Karpas-422 (cell line): ENCODE measurements at regions not wholly inside any gene's neighbourhood (a gene's known extent, or its start where the extent isn't known, plus 50 kb on each side); places are given as distances from the start of the nearest gene placed in this dataset.

Experiments used
- DNase-seq: peaks from one replicate; pipeline ENCODE4 v3.0.0-alpha.2; 2015
- H2AFZ ChIP-seq: fragments of 200-600 bp; sonication (generic); 2 replicates; pipeline ENCODE4 v1.6.1; 2014; ENCODE audit warnings: antibody characterized with exemption, low read length, mixed read lengths
- H3K27ac ChIP-seq: fragments of 200-600 bp; sonication (generic); 2 replicates; pipeline ENCODE4 v1.5.1; 2014; ENCODE audit warnings: mild to moderate bottlenecking, low read length, moderate library complexity
- H3K27me3 ChIP-seq: fragments of 200-600 bp; sonication (generic); 2 replicates; pipeline ENCODE4 v1.6.1; 2014; ENCODE audit warnings: low read length, mixed read lengths
- H3K36me3 ChIP-seq: fragments of 200-600 bp; sonication (generic); 2 replicates; pipeline ENCODE4 v1.6.1; 2014; ENCODE audit warnings: low read length, mixed read lengths; ENCODE audit not compliant: insufficient read depth
- H3K4me1 ChIP-seq: fragments of 200-600 bp; sonication (generic); 2 replicates; pipeline ENCODE4 v1.6.1; 2014; ENCODE audit warnings: mild to moderate bottlenecking, low read length, mixed read lengths
- H3K4me2 ChIP-seq: fragments of 200-600 bp; sonication (generic); 2 replicates; pipeline ENCODE4 v1.6.1; 2014; ENCODE audit warnings: low read length, low read depth, mild to moderate bottlenecking; ENCODE audit not compliant: poor library complexity, severe bottlenecking
- H3K4me3 ChIP-seq: fragments of 200-600 bp; sonication (generic); 2 replicates; pipeline ENCODE4 v1.5.1; 2014; ENCODE audit warnings: mild to moderate bottlenecking, antibody characterized with exemption, low read length, mixed read lengths
- H3K79me2 ChIP-seq: fragments of 200-600 bp; sonication (generic); 2 replicates; pipeline ENCODE4 v1.6.1; 2014; ENCODE audit warnings: mild to moderate bottlenecking, low read length, mixed read lengths
- H3K9ac ChIP-seq: fragments of 200-600 bp; sonication (generic); 2 replicates; pipeline ENCODE4 v1.6.0; 2014; ENCODE audit warnings: low read length
- H3K9me2 ChIP-seq: fragments of 200-600 bp; sonication (generic), shearing (Covaris generic); replicated peaks from 2 replicates; pipeline ENCODE4 v1.6.0; 2014; ENCODE audit warnings: mild to moderate bottlenecking, low read length, moderate library complexity; ENCODE audit not compliant: insufficient read depth
- H3K9me3 ChIP-seq: fragments of 300-700, 200-600 bp; sonication (generic); 2 replicates; pipeline ENCODE4 v1.6.1; 2014; ENCODE audit warnings: low read length, mixed read lengths
- H4K20me1 ChIP-seq: fragments of 200-600 bp; sonication (generic); 2 replicates; pipeline ENCODE4 v1.6.1; 2014; ENCODE audit warnings: mild to moderate bottlenecking, antibody characterized with exemption, low read length, low read depth; ENCODE audit not compliant: insufficient read depth

DNA sequence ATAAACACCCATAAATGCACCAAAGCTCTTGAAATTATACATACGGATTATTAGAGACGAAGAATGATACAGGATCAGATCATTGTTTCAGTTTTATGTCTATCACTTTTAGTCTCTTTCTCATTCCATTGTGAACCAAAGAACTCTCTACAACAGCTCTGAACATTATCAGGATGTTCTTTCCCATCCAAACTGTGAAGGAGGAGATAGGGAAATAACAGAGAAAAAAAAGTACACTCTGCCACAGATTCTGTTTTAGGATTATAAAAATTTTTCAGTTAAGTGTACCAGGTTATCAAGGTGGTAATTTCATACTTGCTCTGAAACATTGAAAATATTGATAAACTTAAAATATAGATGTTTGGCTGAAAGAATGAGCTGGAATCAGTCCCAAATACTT, 270.9 kb downstream of the MZT1 start:
- H3K27me3 ChIP-seq: no peaks in the 10 kb centered on the region
- no peaks in the 10 kb centered on the region for H3K79me2 ChIP-seq
- no peaks in the 10 kb centered on the region for H3K9me3 ChIP-seq
- no peak overlapping the region for H2AFZ ChIP-seq
- no peak overlapping the region for H3K4me3 ChIP-seq
- H4K20me1 ChIP-seq: no peaks in the 10 kb centered on the region
- no peak for DNase-seq
- H3K4me2 ChIP-seq: no peak overlapping the region
- H3K4me1 ChIP-seq: no peaks in the 10 kb centered on the region
- no peaks in the 10 kb centered on the region for H3K9me2 ChIP-seq
- no peaks in the 10 kb centered on the region for H3K36me3 ChIP-seq
- no peak overlapping the region for H3K27ac ChIP-seq
- no peak overlapping the region for H3K9ac ChIP-seq

DNA sequence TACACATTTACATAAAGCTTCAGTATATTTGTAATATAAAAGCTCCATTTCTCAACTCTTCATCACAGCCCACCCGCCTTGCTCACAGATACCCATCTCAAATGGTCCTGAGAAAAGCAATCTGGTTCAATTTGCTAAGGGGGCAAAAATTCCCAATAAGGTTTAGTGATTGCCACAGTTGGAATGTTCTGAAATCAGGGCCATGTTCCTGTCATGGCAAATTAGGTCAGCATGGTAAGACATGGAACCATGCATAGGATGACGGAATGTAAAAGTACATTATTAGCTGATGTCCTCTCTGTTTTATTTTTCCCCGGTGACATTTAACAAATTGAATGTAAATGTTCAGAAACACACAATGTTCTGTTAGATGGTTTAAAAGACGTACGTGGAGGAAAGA, 274.3 kb downstream of the MZT1 start:
- Histone ChIP-seq H3K79me2 (no peaks in the 10 kb centered on the region), H3K9ac (no peak overlapping the region), H3K4me2 (no peak overlapping the region), H3K9me2 (no peaks in the 10 kb centered on the region), H2AFZ (no peak overlapping the region), H4K20me1 (no peaks in the 10 kb centered on the region), H3K27me3 (no peaks in the 10 kb centered on the region), H3K27ac (no peak overlapping the region), H3K36me3 (no peaks in the 10 kb centered on the region), H3K4me1 (no peaks in the 10 kb centered on the region), H3K9me3 (no peaks in the 10 kb centered on the region; the same call in 1 of the 2 replicates), H3K4me3 (no peak overlapping the region)
- no peak for DNase-seq

- Histone ChIP-seq H3K9ac (no peak overlapping the region), H3K27me3 (no peaks in the 10 kb centered on the region), H3K36me3 (no peaks in the 10 kb centered on the region), H4K20me1 (no peaks in the 10 kb centered on the region), H3K4me2 (no peak overlapping the region), H3K4me1 (no peaks in the 10 kb centered on the region), H3K9me2 (no peaks in the 10 kb centered on the region), H3K27ac (no peak overlapping the region), H2AFZ (no peak overlapping the region), H3K9me3 (no peaks in the 10 kb centered on the region; the same call in 1 of the 2 replicates), H3K4me3 (no peak overlapping the region), H3K79me2 (no peaks in the 10 kb centered on the region)
- DNase-seq: no peak
These were observed 279.3 kb downstream of the MZT1 start for GRCh38 chr13:72448082-72448481.

DNA sequence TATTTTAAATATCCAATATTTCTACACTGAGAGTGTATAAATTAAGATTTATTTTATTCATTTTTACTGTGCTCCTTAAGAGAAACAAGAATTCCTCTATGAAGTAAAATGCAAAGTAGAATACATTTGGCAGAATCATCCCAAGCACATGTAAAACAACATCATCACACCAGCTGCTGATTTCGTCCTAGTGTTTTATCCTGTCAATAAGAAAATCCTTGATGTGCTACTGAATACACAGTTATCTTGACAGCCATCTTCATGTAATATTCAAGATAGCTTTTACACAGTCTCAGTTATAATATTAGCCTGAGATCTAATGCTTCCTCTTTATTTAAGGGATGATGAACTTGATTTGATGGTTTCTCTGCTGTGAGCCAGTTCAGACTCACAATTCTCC, 282.4 kb downstream of the MZT1 start:
- no peaks in the 10 kb centered on the region for H3K27me3 ChIP-seq
- no peaks in the 10 kb centered on the region; the same call in 1 of the 2 replicates for H3K9me3 ChIP-seq
- no peak overlapping the region for H3K27ac ChIP-seq
- H4K20me1 ChIP-seq: no peaks in the 10 kb centered on the region
- H2AFZ ChIP-seq: no peak overlapping the region
- H3K4me2 ChIP-seq: no peak overlapping the region
- DNase-seq: no peak
- no peaks in the 10 kb centered on the region for H3K4me1 ChIP-seq
- H3K36me3 ChIP-seq: no peaks in the 10 kb centered on the region
- no peak overlapping the region for H3K4me3 ChIP-seq
- H3K79me2 ChIP-seq: no peaks in the 10 kb centered on the region
- no peak overlapping the region for H3K9ac ChIP-seq
- H3K9me2 ChIP-seq: no peaks in the 10 kb centered on the region

DNA sequence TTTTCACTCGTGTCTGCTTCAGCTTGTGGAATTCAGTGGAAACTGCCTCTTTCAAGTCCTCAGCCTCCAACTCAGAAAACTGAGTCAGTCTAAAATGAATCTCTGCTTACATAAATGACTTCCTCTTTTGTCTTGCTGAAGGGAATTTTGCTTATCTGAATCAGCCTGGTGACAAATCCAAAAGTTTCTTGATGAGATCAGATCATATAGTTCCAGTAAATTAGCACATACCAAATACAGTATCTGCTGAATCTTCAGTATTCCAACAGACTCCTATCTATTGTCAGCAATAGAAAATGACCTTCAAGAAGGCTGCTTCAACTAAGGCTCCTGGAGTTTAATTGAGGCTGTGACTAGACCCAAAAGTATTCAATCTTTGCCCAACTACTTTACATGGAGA, 290.0 kb downstream of the MZT1 start:
- no peak for DNase-seq

GRCh38 chr13:72435251-72435650, 292.2 kb downstream of the MZT1 start:
- H2AFZ ChIP-seq: no peak overlapping the region
- no peaks in the 10 kb centered on the region for H3K4me1 ChIP-seq
- no peaks in the 10 kb centered on the region for H3K79me2 ChIP-seq
- no peaks in the 10 kb centered on the region for H3K36me3 ChIP-seq
- no peak overlapping the region for H3K27ac ChIP-seq
- H3K4me3 ChIP-seq: no peak overlapping the region
- no peaks in the 10 kb centered on the region for H3K27me3 ChIP-seq
- H3K9me3 ChIP-seq: no peaks in the 10 kb centered on the region
- no peak overlapping the region for H3K9ac ChIP-seq
- H4K20me1 ChIP-seq: no peaks in the 10 kb centered on the region
- DNase-seq: no peak
- no peak overlapping the region for H3K4me2 ChIP-seq
- H3K9me2 ChIP-seq: no peaks in the 10 kb centered on the region

More for the DNA sequence above, 290.0 kb downstream of the MZT1 start:
- Histone ChIP-seq H3K27ac (no peak overlapping the region), H4K20me1 (no peaks in the 10 kb centered on the region), H3K4me1 (no peaks in the 10 kb centered on the region), H2AFZ (no peak overlapping the region), H3K4me3 (no peak overlapping the region), H3K79me2 (no peaks in the 10 kb centered on the region), H3K4me2 (no peak overlapping the region), H3K9ac (no peak overlapping the region), H3K9me3 (no peaks in the 10 kb centered on the region), H3K9me2 (no peaks in the 10 kb centered on the region), H3K27me3 (no peaks in the 10 kb centered on the region), H3K36me3 (no peaks in the 10 kb centered on the region)

DNA sequence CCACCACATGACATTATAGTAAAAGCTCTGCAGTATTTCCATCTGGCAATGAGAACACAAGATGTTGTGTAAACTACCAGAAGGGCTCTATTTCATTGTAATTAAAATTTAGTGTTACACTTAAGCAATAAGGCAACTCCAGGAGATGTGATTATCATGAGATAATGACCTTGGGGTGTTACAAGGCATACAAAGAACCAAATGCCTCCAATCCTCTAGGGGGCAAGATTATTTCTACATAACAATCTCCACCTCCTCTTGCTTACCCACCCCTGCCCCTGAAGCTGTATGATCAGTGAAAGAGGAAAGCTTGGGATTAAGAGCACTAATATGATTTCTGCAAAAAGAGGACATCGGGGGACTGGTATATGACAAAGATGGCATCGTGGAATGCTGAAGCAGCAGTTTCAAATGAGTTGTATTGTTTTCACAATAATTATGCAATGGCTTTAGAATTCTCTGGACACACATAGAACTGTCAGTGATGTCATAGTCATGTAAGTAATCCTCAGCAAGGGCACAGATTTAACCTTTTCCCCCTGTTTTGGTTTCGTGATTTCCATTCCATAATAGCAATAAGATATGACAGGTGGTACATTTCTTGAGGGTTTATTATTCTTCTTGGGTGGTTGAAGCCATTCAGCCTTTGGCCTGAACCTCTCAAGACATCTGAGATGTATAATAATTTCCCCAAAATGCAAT, 295.3 kb downstream of the MZT1 start:
- Histone ChIP-seq H3K27ac (no peak overlapping the region), H2AFZ (no peak overlapping the region), H3K9me3 (no peaks in the 10 kb centered on the region), H3K4me3 (no peak overlapping the region), H3K4me1 (no peaks in the 10 kb centered on the region), H4K20me1 (no peaks in the 10 kb centered on the region), H3K27me3 (no peaks in the 10 kb centered on the region), H3K36me3 (no peaks in the 10 kb centered on the region), H3K79me2 (no peaks in the 10 kb centered on the region), H3K9me2 (no peaks in the 10 kb centered on the region), H3K9ac (no peak overlapping the region), H3K4me2 (no peak overlapping the region)
- DNase-seq: no peak

- Histone ChIP-seq H3K9me2 (no peaks in the 10 kb centered on the region), H3K4me1 (no peaks in the 10 kb centered on the region), H3K4me2 (no peak overlapping the region), H3K36me3 (no peaks in the 10 kb centered on the region), H3K27me3 (no peaks in the 10 kb centered on the region), H4K20me1 (no peaks in the 10 kb centered on the region), H3K9ac (no peak overlapping the region), H3K27ac (no peak overlapping the region), H2AFZ (no peak overlapping the region), H3K79me2 (no peaks in the 10 kb centered on the region), H3K9me3 (no peaks in the 10 kb centered on the region), H3K4me3 (no peak overlapping the region)
- no peak for DNase-seq
These were observed 296.5 kb downstream of the MZT1 start for GRCh38 chr13:72430923-72431322.
